ENCODE measurements at regions not wholly inside any gene's neighbourhood (a gene's known extent, or its start where the extent isn't known, plus 50 kb on each side); places are given as distances from the start of the nearest gene placed in this dataset.

DNA sequence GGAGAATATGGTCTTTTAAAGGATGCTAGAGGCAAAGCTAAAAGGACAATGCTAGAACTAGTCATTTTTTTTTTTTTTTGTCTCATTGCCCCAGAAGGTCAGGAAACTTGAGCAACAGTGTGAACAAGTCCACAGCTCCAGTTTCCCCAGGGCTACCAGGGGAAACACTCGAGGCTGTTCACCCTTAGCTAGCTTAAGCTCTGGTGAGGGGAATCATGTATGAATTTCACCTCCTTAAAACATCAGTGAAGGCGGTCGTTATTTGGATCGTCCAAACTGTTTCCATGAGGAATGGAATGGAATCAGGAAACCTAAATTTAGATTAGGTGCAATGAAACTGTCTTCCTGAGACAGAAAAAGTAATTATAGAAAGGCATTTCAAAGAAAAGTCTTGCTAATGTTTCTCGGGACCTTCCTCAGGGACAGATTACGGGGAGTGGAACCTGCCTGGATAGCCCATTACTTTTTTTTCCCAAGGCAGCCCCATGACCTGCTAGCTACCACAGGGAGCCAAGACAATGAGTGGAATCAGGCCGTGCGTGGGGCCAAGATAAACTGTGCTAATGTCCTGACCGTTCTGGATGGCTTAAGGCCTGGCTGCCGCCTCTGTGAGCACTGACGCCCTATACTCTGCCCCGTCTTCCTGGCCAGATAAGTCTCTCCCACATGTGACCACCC, 164.8 kb upstream of the SGK1 start:
- TF ChIP-seq, protein P1, sequence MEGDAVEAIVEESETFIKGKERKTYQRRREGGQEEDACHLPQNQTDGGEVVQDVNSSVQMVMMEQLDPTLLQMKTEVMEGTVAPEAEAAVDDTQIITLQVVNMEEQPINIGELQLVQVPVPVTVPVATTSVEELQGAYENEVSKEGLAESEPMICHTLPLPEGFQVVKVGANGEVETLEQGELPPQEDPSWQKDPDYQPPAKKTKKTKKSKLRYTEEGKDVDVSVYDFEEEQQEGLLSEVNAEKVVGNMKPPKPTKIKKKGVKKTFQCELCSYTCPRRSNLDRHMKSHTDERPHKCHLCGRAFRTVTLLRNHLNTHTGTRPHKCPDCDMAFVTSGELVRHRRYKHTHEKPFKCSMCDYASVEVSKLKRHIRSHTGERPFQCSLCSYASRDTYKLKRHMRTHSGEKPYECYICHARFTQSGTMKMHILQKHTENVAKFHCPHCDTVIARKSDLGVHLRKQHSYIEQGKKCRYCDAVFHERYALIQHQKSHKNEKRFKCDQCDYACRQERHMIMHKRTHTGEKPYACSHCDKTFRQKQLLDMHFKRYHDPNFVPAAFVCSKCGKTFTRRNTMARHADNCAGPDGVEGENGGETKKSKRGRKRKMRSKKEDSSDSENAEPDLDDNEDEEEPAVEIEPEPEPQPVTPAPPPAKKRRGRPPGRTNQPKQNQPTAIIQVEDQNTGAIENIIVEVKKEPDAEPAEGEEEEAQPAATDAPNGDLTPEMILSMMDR (conservative IDR thresholded peaks at IDR 0.05; ENCODE audit: low read length) = no peak
- no peak for TF ChIP-seq EZH2phosphoT487 (IDR thresholded peaks at IDR 0.05; ENCODE audit: borderline replicate concordance)

All from Loucy (cell line).